ENCODE measurements at regions not wholly inside any gene's neighbourhood (a gene's known extent, or its start where the extent isn't known, plus 50 kb on each side); places are given as distances from the start of the nearest gene placed in this dataset.
A peak's percentile ranks its signal among the peaks of the same experiment; 100 is the strongest.

GRCh38 chr3:189500798-189501495 is 130.2 kb upstream of the TP63 start:
- no peak for DNase-seq (ENCODE audit: low spot score)

GRCh38 chr3:189502256-189502655 is 128.9 kb upstream of the TP63 start:
- no peak for DNase-seq (ENCODE audit: low spot score)

- no peak for DNase-seq (ENCODE audit: low spot score)
These were observed 128.4 kb upstream of the TP63 start for GRCh38 chr3:189502676-189503257.

- no peak for DNase-seq (ENCODE audit: low spot score)
These were observed 123.3 kb upstream of the TP63 start for GRCh38 chr3:189507856-189508255.

- no peak for DNase-seq (ENCODE audit: low spot score)
These were observed 122.2 kb upstream of the TP63 start for GRCh38 chr3:189508784-189509501.

GRCh38 chr3:189512039-189512438 is 119.2 kb upstream of the TP63 start:
- DNase-seq (ENCODE audit: low spot score) = peak; percentile 14

- no peak for DNase-seq (ENCODE audit: low spot score)
These were observed 118.4 kb upstream of the TP63 start for GRCh38 chr3:189512821-189513220.

- no peak for DNase-seq (ENCODE audit: low spot score)
These were observed 117.7 kb upstream of the TP63 start for GRCh38 chr3:189513281-189514117.

- DNase-seq (ENCODE audit: low spot score) = no peak
These were observed 115.2 kb upstream of the TP63 start for GRCh38 chr3:189516039-189516438.

GRCh38 chr3:189517981-189518380 is 113.2 kb upstream of the TP63 start:
- no peak for DNase-seq (ENCODE audit: low spot score)

- DNase-seq (ENCODE audit: low spot score) = no peak
These were observed 111.7 kb upstream of the TP63 start for GRCh38 chr3:189519458-189519857.

GRCh38 chr3:189529468-189529867 is 101.7 kb upstream of the TP63 start:
- no peak for DNase-seq (ENCODE audit: low spot score)

GRCh38 chr3:189529889-189530471 is 101.2 kb upstream of the TP63 start:
- DNase-seq (ENCODE audit: low spot score) = no peak

GRCh38 chr3:189530822-189531221 is 100.4 kb upstream of the TP63 start:
- DNase-seq (ENCODE audit: low spot score) = no peak

- no peak for DNase-seq (ENCODE audit: low spot score)
These were observed 99.9 kb upstream of the TP63 start for GRCh38 chr3:189531271-189531670.

- no peak for DNase-seq (ENCODE audit: low spot score)
These were observed 96.7 kb upstream of the TP63 start for GRCh38 chr3:189534531-189534930.

GRCh38 chr3:189537135-189537534 is 94.1 kb upstream of the TP63 start:
- no peak for DNase-seq (ENCODE audit: low spot score)

- no peak for DNase-seq (ENCODE audit: low spot score)
These were observed 83.7 kb upstream of the TP63 start for GRCh38 chr3:189547448-189547847.

- no peak for DNase-seq (ENCODE audit: low spot score)
These were observed 83.1 kb upstream of the TP63 start for GRCh38 chr3:189548053-189548452.

GRCh38 chr3:189551007-189551406 is 80.2 kb upstream of the TP63 start:
- no peak for DNase-seq (ENCODE audit: low spot score)

- no peak for DNase-seq (ENCODE audit: low spot score)
These were observed 76.2 kb upstream of the TP63 start for GRCh38 chr3:189554868-189555557.

GRCh38 chr3:189555558-189555881 is 75.7 kb upstream of the TP63 start:
- no peak for DNase-seq (ENCODE audit: low spot score)
